ENCODE measurements at regions not wholly inside any gene's neighbourhood (a gene's known extent, or its start where the extent isn't known, plus 50 kb on each side); places are given as distances from the start of the nearest gene placed in this dataset.

DNA sequence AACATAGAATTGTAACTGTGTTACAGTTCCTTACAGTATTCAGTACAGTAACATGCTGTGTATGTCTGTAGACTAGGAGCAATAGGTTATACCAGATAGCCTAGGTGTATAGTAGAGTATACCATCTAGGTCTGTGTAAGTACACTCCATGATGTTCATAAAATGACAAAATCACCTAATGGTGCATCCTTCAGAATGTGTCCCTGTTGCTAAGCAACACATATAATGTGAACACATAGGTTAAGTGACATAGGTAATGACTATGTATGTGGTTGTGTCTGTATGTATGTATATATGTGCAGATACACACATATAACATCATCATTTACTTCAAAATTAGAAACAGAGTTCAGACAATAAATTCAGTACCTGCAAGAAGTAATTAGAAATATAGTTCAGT, 146.8 kb upstream of the GAP43 start:
- no peak for DNase-seq

DNA sequence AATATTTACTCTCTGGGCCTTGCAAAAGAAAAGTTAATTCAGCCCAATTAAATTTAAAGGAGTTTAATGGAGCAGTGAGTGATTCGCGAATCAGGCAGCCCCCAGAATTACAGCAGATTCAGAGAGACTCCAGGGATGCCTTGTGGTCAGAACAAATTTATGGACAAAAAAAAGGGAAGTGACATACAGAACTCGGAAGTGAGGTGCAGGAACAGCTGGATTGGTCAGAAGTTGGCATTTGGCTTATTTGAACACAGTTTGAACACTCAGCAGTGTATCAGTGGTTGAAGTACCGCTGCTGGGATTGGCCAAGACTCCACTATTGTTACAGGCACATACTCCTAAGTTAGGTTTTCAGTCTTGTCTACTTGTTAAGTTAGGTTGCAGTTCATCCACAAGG, 145.0 kb upstream of the GAP43 start:
- no peak for DNase-seq

DNA sequence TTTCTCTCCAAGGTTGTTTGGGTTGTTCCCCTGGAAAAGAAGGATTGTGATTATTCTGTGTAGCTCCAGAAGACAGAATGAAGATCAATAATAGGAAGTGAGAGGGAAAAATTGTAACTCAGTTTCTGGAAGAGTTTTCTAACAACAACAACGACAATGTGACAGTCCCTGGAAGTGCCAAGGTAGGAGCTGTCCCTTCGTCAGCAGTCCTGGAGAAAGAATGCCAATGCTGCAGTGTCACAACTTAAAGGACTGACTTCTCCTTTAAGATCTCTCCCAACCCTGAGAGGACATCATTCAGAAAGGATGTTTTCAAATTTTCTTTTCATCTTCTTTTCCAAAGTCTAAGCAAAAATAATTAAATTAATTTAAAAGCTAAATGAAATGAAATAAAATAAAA, 136.4 kb upstream of the GAP43 start:
- DNase-seq, result no peak

DNA sequence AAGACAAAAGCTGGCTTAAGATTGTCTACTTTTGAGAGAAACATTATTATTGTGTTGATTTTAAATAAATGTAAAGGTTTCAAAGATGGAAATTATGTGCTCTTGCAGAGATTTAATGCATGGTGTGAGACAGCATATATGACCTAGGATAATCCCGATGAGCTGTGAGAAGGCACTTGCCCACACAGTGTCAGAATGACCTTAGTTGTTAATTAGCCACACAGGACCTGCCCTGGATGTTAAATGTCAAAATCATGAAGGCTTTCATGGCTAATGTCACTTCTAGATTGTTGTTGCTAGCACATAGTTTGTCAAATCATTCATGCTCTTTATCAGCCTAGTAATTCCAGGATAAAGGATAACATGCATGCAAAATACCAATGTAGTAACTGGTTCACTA, 135.3 kb upstream of the GAP43 start:
- DNase-seq, result no peak

DNA sequence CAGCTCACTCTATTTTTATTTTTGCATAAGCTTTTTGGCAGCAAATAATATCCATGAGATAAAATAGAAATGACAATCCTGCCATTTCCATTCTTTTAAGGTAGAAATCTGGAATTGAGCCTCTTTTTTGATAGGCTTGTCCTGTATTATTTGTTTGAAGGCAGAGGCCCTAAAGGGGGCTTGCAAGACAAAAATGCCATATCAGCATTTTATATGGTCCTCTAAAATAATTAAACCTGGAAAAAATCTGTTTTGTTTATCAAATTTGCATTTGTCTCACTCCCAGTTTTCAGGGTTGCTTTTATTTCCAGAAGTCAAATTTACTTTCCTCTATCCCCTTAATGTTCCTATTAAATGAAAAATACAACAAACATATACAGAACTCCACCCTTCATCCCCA, 134.9 kb upstream of the GAP43 start:
- DNase-seq, result no peak

DNA sequence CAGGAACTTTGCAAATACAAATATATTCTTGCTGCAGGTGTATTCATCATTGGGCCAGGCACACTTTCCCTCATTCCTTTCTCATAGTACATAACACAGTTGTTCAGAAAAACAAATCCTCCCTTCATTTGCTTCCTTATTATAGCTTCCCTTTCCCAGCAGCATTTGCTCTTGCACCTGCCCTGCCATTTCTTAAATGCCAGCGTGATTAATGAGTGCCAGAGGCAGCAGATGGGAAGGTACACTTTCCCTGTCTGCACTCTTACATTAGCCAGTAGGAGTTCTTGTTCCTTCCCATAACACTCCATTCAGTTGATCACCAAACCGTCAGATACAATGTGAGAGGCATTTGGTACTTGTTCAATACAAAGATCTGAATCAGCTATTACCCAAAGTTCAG, 128.5 kb upstream of the GAP43 start:
- DNase-seq, result no peak

DNA sequence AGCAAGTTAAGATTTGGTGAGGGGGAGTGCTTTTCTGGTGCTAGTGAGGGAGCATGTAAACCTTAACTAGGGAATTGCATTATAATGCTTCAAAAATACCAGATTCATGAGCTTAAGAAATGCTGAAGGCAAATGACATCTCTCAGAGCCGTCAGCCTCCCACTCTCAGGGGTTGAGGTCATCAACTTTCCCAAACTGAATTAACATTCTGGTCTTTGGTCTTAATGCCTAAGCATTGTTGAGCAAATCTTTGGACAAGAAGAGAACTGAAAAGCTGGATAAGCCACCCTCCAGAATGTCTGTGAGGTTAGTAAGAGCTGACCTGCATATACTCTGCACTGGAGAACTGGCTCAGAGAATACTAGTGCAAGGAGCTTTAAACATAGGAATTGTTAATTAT, 124.9 kb upstream of the GAP43 start:
- no peak for DNase-seq

DNA sequence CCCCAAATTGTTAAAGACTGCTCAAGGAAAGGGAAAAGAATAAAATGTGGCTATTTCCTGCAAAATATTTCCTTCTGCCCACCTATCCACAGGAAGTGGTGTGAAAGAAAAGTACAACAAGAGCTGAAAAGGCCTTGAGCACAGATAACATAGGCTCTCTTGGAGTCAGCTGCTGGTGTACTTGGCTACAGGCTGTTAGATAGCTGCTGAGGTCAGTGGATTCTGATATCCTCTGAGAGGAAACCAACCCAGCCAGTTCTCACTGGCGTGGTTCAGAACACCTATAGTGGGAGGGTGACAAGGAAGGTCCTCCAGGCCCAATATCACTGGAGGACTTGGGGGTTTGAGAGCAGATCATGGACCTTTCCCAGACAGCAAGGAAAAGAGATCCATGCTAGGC, 124.4 kb upstream of the GAP43 start:
- no peak for DNase-seq

DNA sequence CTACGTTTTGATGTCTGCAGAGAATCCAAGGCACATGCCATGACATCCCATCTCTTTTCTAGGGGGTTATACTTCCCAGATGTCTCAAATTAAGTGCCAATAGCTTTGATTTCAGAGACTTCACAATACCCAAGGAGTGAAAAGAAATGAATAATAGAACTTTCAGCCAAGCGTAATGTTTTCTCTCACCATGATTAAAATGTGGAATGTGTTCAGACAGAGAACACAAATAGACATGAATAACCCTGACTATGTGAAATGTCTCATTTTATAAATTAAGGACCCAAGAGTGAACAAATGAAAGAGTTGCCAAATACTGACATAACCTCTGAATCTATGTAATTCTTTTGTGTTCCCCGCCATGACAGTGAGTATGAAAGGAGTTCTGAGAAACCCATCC, 123.6 kb upstream of the GAP43 start:
- DNase-seq, result no peak

DNA sequence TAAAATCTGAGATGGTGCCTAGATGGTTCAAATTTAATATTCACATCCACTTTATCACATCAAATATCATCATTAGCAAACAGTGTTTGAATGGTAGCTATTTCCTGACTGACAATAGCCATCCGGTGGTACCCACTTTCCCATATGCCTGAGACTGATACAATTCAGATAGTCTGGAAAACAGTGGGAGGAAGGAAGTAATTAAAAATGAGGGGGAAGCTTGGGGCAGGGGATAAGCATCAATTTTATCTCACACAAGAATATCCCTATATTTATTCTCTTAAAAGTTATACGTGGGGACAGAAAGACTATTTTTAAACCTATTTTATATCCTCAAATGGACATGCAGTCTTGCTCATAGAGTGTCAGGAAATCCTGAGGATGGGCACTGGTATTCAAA, 122.5 kb upstream of the GAP43 start:
- no peak for DNase-seq

DNA sequence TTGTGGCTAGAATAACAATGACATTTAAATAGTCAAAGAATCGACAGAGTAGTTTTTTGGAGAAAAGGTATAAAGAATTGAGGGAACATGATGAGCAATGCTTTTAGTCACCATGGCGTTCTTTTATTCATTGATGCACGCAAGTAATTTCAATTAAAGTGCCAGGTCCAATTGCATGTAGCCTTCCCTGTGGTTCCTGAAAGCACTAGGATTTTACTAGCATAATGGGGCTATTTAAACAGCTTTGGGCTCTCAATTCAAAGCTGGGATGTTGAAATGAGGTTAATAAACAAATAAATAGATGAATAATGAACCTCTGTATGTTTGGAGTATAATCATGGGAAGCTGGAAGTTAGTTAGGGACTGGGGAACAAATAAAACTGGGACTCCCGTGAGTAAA, 121.2 kb upstream of the GAP43 start:
- DNase-seq, result no peak

DNA sequence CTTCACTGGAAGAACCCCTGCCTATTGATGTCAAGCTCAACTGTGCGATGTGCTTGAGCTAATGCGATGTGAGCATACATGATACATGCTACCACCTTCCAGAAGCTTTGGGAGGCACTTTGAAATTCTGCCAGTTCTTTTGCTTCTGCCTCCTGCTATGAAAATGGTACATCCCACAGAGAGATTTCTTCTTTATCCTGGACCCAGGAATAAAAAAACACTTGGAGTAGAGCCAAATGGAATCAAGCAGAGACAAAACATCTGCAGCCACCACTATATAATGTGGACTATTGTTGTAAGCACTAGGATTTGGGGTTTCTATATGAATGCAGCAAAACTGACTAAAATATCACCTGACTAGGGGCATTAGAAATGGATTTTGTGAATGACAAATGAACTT, 119.9 kb upstream of the GAP43 start:
- DNase-seq, result no peak

DNA sequence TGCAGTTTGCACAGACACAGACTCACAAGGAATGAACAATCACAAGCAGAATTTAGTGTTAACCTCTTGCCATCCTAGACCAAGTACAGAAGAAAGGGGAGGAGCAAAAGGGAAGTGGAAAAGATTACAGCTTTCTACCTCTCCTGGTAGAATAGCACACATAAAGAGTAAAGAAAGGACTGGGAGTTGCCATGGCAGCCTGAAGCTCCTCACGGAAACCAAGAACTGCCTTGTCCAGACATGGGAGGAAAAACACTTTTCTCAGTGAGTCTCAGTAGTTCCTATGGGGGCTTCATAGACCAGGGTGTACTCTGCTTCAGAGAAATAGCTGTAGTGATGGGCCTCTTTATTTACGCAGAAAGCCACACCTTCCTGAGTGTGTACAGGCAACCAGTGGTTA, 114.7 kb upstream of the GAP43 start:
- no peak for DNase-seq

DNA sequence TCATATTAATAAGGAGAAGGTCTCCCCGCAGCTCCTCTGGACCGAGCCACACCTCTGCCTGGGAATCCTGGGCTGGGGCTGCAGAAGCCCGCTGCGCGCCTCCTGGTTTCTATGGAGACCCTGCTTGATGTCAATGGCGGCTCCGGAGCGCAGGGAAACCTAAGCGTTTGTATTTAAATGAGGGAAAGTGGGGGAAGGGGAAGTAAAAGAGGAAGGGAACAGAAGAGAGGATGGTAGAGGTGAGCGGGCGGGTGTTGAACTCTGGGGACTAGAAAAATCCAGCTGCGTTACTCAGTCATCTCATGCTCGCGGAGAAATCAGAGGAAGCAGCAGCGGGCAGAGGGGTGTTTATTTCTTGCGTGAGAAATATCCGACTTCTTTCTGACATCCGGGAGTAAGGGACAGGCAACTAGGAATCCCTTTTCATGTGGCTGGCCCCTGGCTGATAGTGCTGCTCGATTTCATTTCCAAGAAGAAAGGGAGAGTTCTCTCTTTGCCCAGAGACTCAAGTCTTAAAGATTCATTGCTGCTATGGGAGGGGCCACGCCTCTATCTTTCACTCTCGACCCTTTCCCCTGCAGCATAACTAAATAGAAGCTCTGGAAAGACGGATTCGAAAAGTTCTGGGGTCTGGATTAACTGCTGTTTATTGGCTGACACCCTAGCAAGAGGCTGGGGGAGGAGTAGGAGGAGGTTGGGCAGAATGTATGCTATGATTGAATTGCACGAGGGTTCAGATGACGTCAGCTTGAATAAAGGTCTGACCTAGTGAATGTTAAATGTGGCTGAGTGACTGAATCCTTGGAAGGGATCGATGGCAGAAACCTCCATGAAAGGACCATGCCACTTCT, 110.5 kb upstream of the GAP43 start:
- peak; percentile 89 for DNase-seq

DNA sequence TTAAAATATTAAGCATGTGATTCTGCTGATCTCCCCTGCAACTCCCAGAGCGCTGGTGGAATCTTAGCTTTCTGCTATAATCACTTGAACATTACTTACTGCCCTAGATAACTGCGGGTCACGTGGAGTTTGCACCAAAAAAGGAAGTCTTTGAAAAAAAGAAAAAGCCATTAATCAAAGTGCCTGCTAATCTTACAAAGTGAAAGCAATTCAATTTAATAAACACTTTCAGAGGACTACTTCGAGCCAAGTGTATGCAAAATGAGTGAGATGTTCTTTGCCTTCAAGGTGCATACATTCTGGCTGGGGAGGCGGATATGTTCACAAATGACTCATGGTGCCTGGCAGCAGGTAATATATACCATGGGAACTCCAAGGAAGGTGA, 109.9 kb upstream of the GAP43 start:
- DNase-seq, result no peak

DNA sequence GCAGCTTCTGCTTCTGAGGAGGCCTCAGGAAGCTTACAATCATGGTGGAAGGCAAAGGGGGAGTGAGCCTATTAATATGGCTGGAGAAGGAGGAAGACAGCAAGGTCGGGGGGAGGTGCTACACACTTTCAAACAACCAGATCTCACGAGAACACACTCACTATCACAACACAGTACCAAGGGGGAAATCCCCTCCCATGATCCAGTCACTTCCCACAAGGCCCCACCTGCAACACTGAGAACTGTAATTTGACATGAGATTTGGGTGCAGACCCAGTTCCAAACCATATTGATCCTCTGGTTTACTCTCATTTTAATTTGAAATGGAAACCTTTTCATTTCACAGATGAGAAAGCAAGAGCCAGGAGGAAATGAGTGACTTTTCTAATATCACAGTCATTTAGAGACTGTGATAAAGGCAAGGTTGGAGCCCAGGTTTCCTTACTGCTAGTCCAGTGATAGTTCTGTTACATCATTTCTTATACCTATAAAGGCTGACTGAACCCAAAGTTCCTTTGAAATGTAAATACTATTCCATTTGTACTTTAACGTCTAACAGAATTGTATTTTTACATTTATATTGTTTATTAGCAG, 105.8 kb upstream of the GAP43 start:
- no peak for DNase-seq

DNA sequence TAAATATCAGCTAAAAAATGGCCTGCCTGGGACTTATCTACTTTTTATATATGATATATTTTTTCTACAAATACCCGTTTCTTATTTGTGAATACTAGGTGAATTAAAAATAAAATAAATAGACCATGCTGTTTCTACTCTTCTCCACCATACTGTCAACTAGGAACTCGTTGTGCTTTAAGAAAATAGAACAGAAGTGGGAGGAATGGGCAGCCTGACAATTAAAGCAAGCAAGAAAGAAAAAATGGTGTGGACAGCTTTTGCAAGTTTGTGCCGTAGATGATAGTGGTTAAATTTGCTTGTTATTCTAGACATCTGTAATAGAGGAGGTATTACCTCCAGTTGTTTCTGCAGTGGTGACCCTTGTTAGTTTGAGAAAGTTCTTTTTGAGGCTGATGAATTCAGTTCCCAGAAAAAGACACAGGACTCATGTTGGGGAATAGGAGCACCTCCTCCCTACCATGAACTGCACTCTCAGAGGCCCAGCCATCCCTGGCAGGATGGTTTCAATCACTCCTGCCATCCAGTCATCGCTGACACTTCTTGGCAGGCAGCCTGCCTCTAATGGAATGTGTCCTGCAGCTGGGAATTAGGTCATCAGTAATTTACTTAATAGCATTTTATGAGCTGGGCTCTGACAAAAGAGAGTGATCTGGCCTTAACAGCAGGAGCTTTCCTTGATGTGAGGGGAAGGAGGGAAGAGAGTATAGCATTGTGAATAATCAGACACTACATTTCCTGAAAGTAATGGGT, 105.0 kb upstream of the GAP43 start:
- peak; percentile 91 for DNase-seq

DNA sequence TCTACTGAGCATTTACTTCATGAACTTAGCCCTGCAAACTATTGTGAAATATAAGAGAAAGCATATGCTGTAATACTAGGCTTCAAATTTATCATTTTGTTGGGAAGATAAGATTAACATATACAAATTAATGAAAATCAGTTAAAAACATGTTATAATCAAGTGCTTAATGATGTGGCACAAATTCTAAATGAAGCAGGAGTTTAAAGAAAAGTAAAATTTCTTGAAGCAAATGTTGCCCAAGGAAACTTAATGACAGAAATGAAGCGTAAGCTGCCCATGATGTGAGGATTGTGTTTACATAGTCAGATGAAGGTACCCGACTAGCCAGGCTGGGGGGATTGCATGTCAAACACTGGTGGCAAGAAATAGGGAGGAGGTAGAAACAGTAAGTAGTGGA, 103.1 kb upstream of the GAP43 start:
- no peak for DNase-seq

DNA sequence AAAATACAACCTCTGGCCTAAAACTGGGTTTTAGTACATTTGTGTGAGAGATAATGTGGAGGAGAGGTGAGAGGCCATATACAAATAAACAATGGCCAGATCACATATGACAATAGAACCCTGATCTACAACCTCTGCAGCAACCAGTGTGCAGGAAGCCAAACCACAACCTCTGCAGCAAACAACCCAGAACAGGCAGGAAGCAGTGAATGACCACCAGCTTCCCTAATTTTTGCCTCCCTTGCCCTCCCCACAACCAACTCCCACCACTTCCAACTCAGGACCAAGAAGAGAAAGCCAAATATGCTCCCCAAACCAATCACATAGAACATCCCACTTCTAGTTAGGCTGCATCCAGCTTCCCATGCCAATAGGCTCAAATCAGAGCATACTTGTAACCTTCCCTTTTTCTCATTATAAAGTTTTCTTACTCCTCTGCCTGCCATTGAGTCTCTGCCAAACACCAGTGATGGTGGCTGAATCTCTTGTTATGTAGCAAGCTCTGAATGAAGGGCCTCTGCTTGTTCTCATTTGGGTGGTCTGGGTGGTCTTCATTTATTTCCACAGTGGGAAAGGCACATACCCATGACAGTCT, 102.6 kb upstream of the GAP43 start:
- no peak for DNase-seq

DNA sequence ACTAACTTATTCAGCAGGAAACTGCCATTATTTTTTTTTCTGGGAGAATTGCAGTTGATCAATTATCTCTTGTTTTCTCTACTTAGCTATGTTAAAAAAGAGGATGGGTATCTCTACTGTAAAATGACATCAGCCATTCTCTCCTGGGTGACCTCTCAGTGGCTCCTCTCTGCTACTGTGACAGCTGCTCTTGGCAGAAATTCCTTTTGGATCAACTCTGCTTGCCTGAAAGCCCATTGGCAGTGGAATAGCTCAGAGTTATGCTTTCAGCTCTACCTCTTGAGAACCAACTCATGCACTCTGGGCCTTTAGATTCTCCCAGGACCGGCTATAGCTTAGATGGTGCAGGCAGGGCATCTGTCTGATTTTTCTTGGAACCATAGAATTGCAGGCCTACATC, 99.9 kb upstream of the GAP43 start:
- DNase-seq, result peak; percentile 67

DNA sequence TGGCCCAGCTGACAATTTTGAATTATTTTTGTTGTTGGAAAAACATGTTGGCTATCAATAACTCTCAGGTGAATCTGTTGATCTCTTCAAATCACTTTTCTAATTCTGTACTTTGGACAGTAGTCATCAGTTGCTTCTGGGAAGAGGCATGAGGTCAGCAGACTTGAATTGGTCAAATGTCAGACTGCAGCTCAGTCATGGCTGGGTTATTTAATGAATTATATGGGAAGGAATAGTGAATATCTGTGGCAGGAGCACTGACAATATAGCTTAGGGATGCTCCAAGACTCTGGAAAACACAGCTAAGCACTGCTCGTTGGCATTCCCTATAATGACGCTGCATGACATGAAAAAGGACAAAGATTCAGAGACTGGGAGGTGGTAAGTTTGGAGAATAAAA, 98.8 kb upstream of the GAP43 start:
- DNase-seq, result no peak

DNA sequence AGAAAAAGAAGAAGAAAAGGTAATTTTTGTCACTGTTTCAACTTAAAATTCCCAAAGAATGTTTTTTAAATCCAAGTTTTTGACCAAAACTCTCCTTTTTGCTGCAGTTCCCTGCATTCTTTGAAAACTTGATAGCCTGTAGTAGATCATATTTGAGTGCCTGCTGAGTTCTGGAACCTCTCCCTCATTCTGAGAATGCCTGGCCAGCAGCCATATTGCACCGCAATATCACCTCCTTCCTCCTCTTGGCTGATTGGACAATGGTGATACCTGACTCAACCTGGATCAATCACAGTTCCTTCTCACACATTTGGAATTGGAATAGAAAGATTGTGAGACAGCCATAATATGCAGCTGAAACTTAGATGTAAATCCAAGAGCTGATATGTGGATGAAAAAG, 97.6 kb upstream of the GAP43 start:
- no peak for DNase-seq

DNA sequence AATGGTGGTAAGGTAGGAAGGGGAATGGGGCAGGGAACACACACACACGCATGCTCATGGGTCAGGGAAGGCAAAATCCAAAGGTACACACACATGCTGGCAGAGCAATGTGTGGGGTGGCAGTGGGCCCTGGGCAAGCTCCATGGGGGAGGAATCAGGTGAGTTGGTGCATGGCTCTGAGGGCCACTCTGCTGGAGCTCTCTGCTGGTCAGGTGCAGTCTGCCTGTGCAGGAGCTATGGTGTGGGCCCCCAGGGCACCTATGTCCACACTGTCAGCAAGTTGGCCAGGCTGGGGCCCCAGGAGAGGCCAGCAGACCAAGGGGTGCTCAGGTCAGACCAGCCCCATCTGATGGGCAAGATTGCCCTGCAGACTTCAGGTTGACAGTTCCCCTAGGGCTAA, 90.1 kb upstream of the GAP43 start:
- DNase-seq, result no peak

DNA sequence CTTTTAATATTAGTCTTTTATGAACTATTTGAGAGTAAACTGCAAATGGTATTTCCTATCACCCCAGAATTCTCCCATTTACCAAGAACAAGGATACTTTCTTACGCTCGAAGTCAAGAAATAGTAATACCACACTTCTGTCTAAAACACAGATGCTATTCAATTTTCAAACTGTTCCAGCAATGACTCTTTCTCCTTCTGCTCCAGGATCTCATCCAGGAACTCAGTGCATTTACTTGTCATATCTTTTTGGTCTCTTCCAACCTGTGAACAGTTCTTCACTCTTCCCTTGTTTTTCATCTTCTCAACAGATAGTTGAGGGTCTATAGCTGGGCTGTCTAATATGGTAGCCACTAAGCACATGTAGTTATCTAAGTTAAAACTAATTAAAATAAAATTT, 87.1 kb upstream of the GAP43 start:
- no peak for DNase-seq
